NCI-H2227 treated with DMSO at 0.1 percent for 48 hours (cell line): ENCODE measurements at regions not wholly inside any gene's neighbourhood (a gene's known extent, or its start where the extent isn't known, plus 50 kb on each side); places are given as distances from the start of the nearest gene placed in this dataset.

Experiments used
- DNase-seq: peaks from one replicate; lab custom pipeline; 2025; lab: John Stamatoyannopoulos, UW

DNA sequence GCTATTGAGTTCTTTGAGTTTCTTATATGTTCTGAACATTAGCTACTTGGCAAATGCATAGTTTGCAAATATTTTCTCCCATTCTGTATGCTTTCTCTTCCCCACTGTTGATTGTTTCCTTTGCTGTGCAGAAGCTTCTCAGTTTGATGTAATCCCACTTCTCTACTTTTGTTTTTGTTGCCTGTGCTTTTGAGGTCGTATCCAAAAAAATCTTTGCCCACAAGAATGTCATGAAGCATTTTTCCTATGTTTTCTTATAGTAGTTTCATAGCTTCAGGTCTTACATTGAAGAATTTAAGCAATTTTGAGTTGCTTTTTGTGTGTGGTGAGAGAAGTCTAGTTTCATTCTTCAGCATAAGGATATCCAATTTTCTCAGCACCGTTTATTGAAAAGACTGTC lies 536.7 kb upstream of the ARGLU1 start:
- no peak for DNase-seq

DNA sequence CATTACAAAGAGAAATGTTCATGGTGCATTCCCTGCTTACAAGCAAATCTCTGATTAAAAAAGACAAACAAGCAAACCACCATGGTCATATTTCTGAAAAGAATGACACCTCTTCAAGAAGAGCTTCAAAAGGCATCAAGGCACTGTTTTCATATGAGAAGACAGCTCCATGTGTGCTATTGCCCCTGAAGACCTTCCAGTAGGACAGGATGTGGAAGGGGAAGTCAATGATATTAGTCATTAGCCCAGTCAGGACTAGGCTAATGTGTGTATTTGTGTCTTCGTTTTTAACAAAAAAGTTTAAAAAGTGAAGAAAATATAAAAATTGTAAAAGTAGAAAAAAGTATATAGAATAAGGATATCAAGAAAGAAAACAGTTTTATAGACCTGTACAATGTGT lies 534.7 kb upstream of the ARGLU1 start:
- no peak for DNase-seq

GRCh38 chr13:107099661-107100060 lies 531.7 kb upstream of the ARGLU1 start:
- DNase-seq, result no peak

DNA sequence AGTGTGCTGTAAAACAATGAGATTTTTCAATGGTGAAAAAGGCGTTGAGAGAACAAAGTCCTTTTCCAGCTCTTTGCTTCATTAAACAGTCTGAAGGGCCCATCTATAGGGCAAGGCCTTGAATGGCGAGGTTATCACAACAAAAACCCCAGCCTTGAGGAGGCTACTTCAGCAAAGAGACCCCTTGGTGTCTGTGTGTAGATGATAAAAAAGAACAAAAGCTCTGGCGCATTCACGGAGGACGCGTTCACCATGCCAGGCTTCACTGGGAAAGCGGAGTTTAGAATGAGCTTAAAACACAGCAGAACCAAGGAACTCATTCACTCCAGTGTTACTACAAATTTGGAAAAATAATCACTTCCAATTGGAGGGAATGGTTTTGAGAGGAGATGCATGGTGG lies 530.0 kb upstream of the ARGLU1 start:
- DNase-seq, result no peak

DNA sequence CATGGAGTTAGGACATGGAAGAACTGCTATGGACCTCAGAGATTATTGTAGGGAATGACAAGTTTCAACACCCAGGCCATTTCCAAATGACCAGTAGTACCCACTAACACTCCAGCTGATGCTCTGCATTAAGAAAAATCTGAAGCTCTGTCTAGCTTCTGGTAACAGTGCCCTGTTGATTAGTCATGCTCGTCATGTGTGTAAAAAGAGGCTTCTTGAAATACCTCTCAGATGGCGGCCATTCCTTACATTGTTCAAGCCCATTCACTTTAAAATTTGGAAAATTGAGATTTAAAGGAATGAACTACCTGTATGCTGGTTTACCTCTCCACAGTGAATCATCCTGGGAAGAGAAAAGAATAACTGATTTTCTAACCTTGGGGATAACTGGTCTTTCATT lies 527.9 kb upstream of the ARGLU1 start:
- no peak for DNase-seq

GRCh38 chr13:107091861-107092260 lies 523.9 kb upstream of the ARGLU1 start:
- DNase-seq, result no peak

DNA sequence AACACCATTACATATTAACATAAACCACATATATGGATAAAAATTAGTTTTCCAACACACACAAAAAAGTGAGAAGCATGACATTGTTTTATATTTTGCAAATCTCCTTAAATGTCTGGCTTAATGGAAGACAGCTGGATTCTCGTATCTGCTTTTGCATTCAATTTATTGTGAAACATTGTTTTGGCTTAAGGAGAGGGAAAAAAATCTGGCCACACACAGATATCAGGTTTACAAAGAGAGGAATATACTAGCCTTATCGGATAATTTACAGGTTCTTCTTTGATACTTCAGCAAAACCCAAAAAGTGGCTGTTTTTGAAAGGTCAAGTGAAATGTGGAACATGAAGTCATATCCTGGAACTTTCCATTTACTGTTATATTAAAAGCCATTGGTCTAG lies 523.5 kb upstream of the ARGLU1 start:
- DNase-seq, result no peak

- no peak for DNase-seq
Measured at GRCh38 chr13:107088061-107088460, 520.1 kb upstream of the ARGLU1 start.

DNA sequence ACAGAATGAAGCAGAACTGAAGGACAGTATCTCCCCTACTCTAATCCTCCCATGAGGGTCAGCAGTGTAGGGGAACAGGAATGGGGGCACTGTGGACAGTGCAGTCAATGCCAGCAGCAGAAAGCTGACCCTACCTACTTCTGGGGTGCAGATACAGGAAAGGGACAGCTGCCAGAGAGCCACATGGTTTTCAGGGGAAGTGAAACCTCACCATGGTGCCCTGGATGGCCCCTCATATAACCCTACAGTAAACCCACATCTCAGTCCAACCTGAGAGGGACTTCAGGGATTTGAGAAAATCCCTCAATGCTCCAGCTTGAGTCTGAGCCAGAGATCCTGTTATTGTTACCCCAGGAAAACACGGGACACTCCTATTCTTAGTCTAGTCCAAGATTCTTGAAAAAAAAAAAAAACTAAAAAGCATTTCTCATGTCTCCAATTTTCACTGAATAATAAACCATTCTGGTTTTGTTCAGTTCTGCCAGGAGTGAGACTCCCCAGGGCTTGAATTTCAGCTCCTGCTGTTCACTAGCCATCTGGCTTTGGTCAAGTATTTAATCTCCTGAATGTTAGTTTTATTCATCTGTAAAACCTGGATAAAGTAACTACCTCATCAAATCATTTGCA lies 511.6 kb upstream of the ARGLU1 start:
- DNase-seq, result no peak

DNA sequence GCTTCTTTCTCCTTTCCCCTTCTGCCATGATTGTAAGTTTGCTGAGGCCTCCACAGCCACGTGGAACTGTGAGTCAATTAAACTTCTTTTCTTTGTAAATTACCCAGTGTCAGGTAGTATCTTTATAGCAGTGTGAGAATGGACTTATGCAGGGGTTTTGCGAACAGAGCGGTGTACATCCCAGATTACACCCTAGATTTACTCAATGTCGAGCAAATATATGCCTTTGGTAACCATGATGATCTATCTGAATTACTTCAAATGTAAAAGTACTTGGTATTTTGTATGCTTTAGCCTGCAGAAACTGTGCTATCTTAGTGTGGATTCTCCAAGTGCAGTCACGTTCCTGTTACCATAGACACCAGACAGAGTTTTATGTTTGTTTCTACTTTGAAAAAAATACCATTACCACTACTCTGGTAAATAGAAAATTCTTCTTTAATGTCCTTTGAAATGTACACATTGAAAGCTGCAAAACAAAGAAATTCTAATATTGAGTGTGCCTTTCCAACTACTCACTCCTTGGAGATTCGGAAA lies 510.4 kb upstream of the ARGLU1 start:
- DNase-seq, result no peak

DNA sequence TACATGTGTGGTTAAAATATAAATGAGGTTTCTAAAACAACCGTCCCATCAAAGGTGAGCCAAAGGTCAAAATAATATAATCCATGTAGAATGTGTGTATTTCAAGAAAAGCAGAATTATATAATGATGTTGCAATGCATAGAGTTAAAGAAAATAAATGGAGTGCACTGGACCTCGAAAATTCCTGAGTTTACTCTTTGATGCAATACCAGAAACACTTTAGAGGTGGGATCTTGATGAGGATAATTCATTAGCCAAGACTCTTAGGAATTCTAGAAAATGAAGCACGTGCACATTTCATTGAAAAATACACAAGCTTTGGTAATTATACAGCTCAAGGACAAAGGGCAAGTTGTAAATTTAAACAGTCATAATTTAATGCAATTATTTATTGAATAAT lies 508.9 kb upstream of the ARGLU1 start:
- no peak for DNase-seq

GRCh38 chr13:107075576-107075975 lies 507.6 kb upstream of the ARGLU1 start:
- no peak for DNase-seq

DNA sequence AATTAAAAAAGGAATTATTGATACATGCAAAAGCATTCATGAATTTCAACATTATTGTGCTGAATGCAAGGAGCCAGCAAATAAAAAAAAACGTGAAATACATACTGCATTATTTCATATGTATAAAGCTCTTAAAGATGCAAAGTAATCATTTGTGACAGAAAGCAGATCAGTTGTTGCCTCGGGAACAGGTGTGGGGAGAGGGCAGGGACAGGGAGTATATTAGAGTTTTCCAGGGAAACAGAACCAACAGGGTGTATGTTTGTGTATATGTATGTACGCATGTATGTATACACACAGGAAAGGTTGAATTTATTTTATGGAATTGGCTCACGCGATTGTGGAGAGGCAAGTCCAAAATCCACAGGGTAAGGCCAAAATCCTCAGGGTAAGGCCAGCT lies 502.9 kb upstream of the ARGLU1 start:
- no peak for DNase-seq

- no peak for DNase-seq
Measured at GRCh38 chr13:107069108-107069776, 501.3 kb upstream of the ARGLU1 start.

- DNase-seq, result no peak
Measured at GRCh38 chr13:107067381-107067780, 499.4 kb upstream of the ARGLU1 start.

- DNase-seq, result no peak
Measured at GRCh38 chr13:107066355-107066754, 498.4 kb upstream of the ARGLU1 start.

GRCh38 chr13:107065036-107065435 lies 497.1 kb upstream of the ARGLU1 start:
- DNase-seq, result no peak

- no peak for DNase-seq
Measured at GRCh38 chr13:107057028-107057631, 489.2 kb upstream of the ARGLU1 start.

GRCh38 chr13:107043021-107043956 lies 475.4 kb upstream of the ARGLU1 start:
- no peak for DNase-seq

- DNase-seq, result no peak
Measured at GRCh38 chr13:107035778-107036177, 467.8 kb upstream of the ARGLU1 start.

GRCh38 chr13:107035186-107035585 lies 467.2 kb upstream of the ARGLU1 start:
- no peak for DNase-seq

- DNase-seq, result no peak
Measured at GRCh38 chr13:107034236-107034872, 466.4 kb upstream of the ARGLU1 start.
